PC-9 (cell line): ENCODE measurements at regions not wholly inside any gene's neighbourhood (a gene's known extent, or its start where the extent isn't known, plus 50 kb on each side); places are given as distances from the start of the nearest gene placed in this dataset.

Experiments used
- BruUV-seq: library from RNA; stranded (reverse); fragments of 400-500 nt; replicated peaks from 2 replicates; lab custom pipeline; 2021; lab: Mats Ljungman, UMichigan
- CTCF ChIA-PET: fragments of 300-600 bp; sonication (Branson Sonifier 250); formaldehyde crosslinking; loops from one replicate; lab custom pipeline; 2022; ENCODE audit warnings: antibody characterized with exemption; lab: Charles Lee
- POLR2A ChIA-PET: fragments of 300-600 bp; sonication (Branson Sonifier 250); formaldehyde crosslinking; loops from one replicate; lab custom pipeline; 2022; ENCODE audit warnings: antibody characterized with exemption; ENCODE audit not compliant: unreplicated experiment; lab: Charles Lee
- DNase-seq, 2 experiments: peaks; one replicate each; pipeline versions ENCODE4 v3.0.0 to v3.0.0-alpha.2; 2015 to 2022; ENCODE audit warnings: mixed read lengths in 1 of 2
- H2AFZ ChIP-seq: fragments of 200-600 bp; sonication (generic); 2 replicates; pipeline ENCODE4 v1.8.1; 2017; ENCODE audit warnings: antibody characterized with exemption
- H3F3A ChIP-seq: fragments of 200-600 bp; sonication (generic); 2 replicates; pipeline ENCODE4 v1.8.1; 2017; ENCODE audit warnings: antibody characterized with exemption, mild to moderate bottlenecking, low read depth; ENCODE audit not compliant: insufficient read depth
- H3K27ac ChIP-seq: fragments of 200-600 bp; sonication (generic); 2 replicates; pipeline ENCODE4 v1.6.1; 2016; ENCODE audit warnings: mixed run types
- H3K27me3 ChIP-seq: fragments of 200-600 bp; sonication (generic); 2 replicates; pipeline ENCODE4 v1.6.1; 2016; ENCODE audit warnings: low read depth, mixed run types; ENCODE audit not compliant: insufficient read depth
- H3K36me3 ChIP-seq: fragments of 200-600 bp; sonication (generic); 2 replicates; pipeline ENCODE4 v1.6.1; 2016; ENCODE audit warnings: low read depth, mixed run types
- H3K4me1 ChIP-seq: fragments of 200-600 bp; sonication (generic); replicated peaks from 2 replicates; pipeline ENCODE4 v1.6.1; 2016; ENCODE audit warnings: mixed run types; ENCODE audit not compliant: insufficient read depth
- H3K4me2 ChIP-seq: fragments of 200-600 bp; sonication (generic); 2 replicates; pipeline ENCODE4 v1.6.1; 2017; ENCODE audit warnings: mixed run types
- H3K4me3 ChIP-seq: fragments of 200-600 bp; sonication (generic); 2 replicates; pipeline ENCODE4 v1.6.1; 2016; ENCODE audit warnings: mixed run types
- H3K79me2 ChIP-seq: fragments of 200-600 bp; sonication (generic); 2 replicates; pipeline ENCODE4 v1.6.1; 2017; ENCODE audit warnings: low read depth, mixed run types
- H3K9me2 ChIP-seq: fragments of 200-600 bp; sonication (generic); 2 replicates; pipeline ENCODE4 v1.8.1; 2017; ENCODE audit warnings: mild to moderate bottlenecking; ENCODE audit not compliant: insufficient read depth
- H3K9me3 ChIP-seq: fragments of 200-600 bp; sonication (generic); 2 replicates; pipeline ENCODE4 v1.8.1; 2016; ENCODE audit warnings: low read depth; ENCODE audit not compliant: insufficient read depth
- H4K20me1 ChIP-seq: fragments of 200-600 bp; sonication (generic); 2 replicates; pipeline ENCODE4 v1.8.1; 2017; ENCODE audit not compliant: insufficient read depth
- CTCF ChIP-seq: fragments of 200-600 bp; sonication (generic); conservative IDR thresholded peaks from 2 replicates; pipeline ENCODE4 v1.6.1; 2017; ENCODE audit warnings: mixed run types, antibody characterized with exemption, mild to moderate bottlenecking, moderate library complexity
- EZH2 ChIP-seq: fragments of 200-600 bp; sonication (generic); IDR thresholded peaks from 2 replicates; pipeline ENCODE4 v1.8.0; 2017; ENCODE audit warnings: antibody characterized with exemption, low read depth
- intact Hi-C: fragments of 100-400 bp; cut with micrococcal nuclease; formaldehyde crosslinking; loops from one replicate; pipeline ENCODE4 v1.10.0; 2022; ENCODE audit not compliant: unreplicated experiment

GRCh38 chr22:22040908-22041307, 58.3 kb upstream of the TOP3B start:
- H3K36me3 ChIP-seq: no peaks in the 10 kb centered on the region
- no peaks in the 10 kb centered on the region for H3K9me3 ChIP-seq
- no TSS peak for BruUV-seq
- ChIA-PET CTCF (no interaction called here), POLR2A (no interaction called here)
- H3K79me2 ChIP-seq: no peaks in the 10 kb centered on the region
- no peak overlapping the region for H3K4me3 ChIP-seq
- no peaks in the 10 kb centered on the region for H3K9me2 ChIP-seq
- no peak overlapping the region for H3K4me2 ChIP-seq
- no peak overlapping the region for H3K27ac ChIP-seq
- H4K20me1 ChIP-seq: no peaks in the 10 kb centered on the region
- no peaks in the 10 kb centered on the region for H3K4me1 ChIP-seq
- no peak overlapping the region for H2AFZ ChIP-seq
- TF ChIP-seq CTCF (no peak), EZH2 (no peak)
- peaks cover 19% of the 10 kb centered on the region for H3K27me3 ChIP-seq
- no peaks in the 10 kb centered on the region for H3F3A ChIP-seq
- DNase-seq: no peak
- intact Hi-C loops: no loop called here

- ChIA-PET POLR2A (no interaction called here), CTCF (no interaction called here)
- no peak for DNase-seq
- Histone ChIP-seq H2AFZ (no peak overlapping the region), H3K27me3 (peaks cover 18% of the 10 kb centered on the region), H3K27ac (no peak overlapping the region), H3K79me2 (no peaks in the 10 kb centered on the region), H3F3A (no peaks in the 10 kb centered on the region), H3K9me3 (no peaks in the 10 kb centered on the region), H3K4me1 (no peaks in the 10 kb centered on the region), H3K36me3 (no peaks in the 10 kb centered on the region), H3K4me3 (no peak overlapping the region), H3K9me2 (no peaks in the 10 kb centered on the region), H4K20me1 (no peaks in the 10 kb centered on the region), H3K4me2 (no peak overlapping the region)
- no TSS peak for BruUV-seq
- TF ChIP-seq EZH2 (no peak), CTCF (no peak)
- intact Hi-C loops: no loop called here
Measured at GRCh38 chr22:22040472-22040871, 57.9 kb upstream of the TOP3B start.

- Histone ChIP-seq H3K36me3 (no peaks in the 10 kb centered on the region), H3K4me2 (no peak overlapping the region), H2AFZ (no peak overlapping the region), H3K9me3 (no peaks in the 10 kb centered on the region), H3K27ac (no peak overlapping the region), H3K4me3 (no peak overlapping the region), H3K4me1 (no peaks in the 10 kb centered on the region), H4K20me1 (no peaks in the 10 kb centered on the region), H3K79me2 (no peaks in the 10 kb centered on the region), H3K9me2 (no peaks in the 10 kb centered on the region), H3K27me3 (peaks cover 18% of the 10 kb centered on the region), H3F3A (no peaks in the 10 kb centered on the region)
- no TSS peak for BruUV-seq
- ChIA-PET POLR2A (no interaction called here), CTCF (no interaction called here)
- TF ChIP-seq EZH2 (no peak), CTCF (no peak)
- DNase-seq: no peak
- intact Hi-C loops: no loop called here
Measured at GRCh38 chr22:22039286-22040074, 56.9 kb upstream of the TOP3B start.
